Dedifferentiated amniotic fluid mesenchymal stem cell (primary cell): ENCODE measurements at regions not wholly inside any gene's neighbourhood (a gene's known extent, or its start where the extent isn't known, plus 50 kb on each side); places are given as distances from the start of the nearest gene placed in this dataset.
"Not testable (repeated sequence)": the region's sequence is repeated elsewhere in the genome, so short reads cannot be mapped to it uniquely, and the experiment has no call there.

Experiments
- DNase-seq: peaks from one replicate; pipeline ENCODE4 v3.0.0-alpha.2; 2016; ENCODE audit errors: extremely low spot score

DNA sequence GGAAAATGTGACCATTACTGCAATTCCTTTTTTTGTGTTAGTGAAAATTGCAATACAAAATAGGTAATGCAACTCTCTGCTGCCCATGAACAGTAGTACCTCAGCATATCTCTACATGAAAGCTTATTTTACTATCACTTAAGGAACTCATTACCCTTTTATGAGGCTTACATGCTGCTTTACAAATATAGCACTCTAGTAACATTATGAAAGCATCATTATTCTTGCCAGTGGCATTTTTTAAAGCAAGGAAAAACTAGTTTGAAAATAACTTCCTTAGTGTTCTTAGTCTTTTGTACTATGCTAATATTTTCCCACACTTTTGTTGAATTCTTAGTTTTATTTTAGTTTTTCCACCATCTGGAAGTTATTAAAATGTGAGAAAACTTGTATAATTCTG lies 797.3 kb upstream of the ARRDC3 start:
- DNase-seq, result no peak

DNA sequence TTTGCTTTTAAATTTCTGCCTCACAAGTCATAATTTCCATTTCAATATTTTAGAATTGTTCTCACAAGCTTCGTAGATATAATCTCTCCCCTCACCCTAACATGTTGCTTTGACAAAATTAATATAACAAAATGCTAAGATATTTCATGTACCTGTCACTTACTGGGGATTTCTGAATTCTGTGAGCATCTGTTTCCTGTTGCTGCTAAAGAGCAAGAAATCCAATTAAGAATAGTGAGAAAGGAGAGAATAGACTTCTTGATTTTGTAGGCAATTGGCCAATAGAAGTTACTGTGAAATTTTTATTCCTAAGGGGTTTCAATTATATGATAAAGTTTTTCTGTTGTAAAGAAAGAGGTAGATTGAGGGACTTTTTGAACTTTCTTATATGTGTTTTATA lies 796.5 kb upstream of the ARRDC3 start:
- no peak for DNase-seq

DNA sequence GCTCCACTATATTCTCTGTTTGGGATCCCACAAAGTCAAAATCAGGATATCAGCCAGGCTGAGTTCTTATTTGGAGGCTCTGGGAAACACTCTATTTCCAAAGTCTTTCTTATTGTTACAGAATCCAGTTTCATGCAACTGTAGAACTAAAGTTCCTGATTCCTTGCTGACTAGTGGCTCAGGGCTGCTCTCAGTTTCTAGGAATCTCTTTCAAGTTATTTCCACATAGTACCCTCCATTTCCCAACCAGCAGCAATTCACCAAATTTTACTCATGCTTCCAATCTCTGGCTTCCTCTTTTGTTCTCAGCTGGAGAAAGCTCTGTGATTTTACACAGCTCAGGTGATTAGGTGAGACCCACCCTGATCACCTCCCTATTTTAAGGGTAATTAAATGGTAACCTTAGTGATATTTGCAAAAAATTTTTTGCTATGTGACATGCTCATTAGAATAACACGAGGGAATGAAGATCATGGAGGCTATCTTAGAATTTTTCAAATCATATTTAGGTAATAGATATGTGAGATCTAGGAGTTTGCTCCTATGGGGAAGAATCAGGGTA lies 794.9 kb upstream of the ARRDC3 start:
- DNase-seq, result no peak

DNA sequence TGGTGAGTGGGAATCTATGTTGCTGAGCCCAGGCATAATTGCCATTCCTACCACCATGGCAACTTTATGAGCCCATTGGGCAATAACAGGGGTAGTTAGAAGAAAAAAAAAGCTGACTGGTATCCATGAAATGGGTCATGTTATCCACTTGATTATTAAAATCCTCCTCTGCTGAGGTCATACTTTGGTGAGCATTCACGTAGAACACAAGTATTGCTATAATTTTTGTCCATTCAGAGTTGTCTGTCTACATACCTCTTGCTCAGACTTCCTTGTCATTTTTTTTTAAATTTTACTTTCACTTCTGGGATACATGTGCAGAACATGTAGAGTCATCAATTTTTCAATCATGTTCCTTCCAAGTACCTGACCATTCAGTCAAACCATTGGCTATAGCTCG lies 780.8 kb upstream of the ARRDC3 start:
- DNase-seq, result no peak

DNA sequence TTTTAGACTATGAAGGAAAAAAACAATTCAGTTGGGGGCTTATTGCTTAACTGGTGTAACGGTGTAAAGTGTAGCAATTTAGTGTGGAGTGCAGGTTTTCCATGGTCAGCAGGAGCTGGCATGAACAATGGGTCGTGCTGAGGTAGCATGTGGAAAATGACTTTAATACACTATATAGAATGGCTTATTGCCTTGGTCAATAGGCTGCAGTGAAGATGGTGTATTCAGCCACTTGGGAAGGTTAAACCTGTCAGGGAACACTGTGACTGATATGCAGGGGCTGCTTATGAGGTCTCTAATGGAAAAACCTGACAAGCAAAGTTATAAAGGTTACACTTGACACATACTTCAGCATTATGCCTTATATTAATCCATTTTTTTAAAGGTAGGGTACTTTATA lies 764.7 kb upstream of the ARRDC3 start:
- no peak for DNase-seq

DNA sequence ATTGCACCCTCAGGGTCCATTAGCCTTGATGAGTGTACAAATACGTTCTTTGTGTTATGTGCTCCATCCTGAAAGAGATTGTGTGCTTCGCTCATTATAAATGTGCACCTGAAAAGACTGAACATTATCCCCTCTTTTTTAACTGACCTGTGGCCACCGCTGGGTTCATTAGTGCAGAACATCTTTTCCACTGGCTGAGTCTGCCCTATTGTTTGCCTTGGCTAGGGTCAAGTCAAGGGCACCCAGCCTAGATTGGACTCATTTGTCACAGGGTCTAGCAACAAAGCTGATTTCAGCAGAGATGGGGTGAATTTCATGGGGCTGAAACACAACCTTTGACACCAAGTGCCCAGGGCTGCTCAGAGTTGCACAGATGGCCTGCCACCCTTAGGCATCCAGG lies 764.1 kb upstream of the ARRDC3 start:
- DNase-seq, result no peak

DNA sequence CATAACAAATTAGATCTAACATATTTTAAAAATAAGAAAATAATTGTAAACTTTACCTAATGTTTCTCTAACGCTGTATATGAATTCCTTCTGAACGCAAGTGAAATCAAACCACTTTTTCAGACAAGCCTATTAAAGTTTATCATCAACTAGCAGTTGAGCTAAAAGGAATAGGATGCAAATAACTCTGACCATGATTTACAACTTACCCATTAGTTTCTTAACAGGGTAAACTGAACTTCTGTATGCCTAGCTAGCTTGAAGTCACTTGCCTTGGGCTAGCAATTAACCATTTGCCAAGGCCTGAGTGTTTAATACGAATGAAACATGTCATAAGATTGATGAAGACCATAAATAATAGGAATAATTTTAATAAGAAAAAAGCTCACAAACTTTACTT lies 762.7 kb upstream of the ARRDC3 start:
- no peak for DNase-seq

DNA sequence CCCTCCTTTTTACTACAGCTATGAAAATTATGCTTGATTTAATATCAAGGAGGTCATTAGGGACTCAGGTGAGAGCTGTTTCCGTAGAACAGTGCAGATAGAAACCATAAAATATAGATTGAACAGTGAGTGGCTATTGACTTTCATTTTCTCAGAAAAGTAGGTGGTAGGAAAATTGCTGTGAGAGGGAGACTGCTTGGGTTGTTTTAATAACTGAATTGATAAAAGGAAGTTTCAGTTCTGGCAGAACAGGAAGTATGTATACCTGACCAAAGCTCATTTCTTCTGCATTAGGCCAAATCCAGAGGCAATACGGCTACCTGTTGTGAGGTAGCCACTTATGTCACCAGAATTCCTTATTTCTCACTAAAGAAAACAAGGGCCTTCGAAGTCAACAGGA lies 761.7 kb upstream of the ARRDC3 start:
- no peak for DNase-seq

DNA sequence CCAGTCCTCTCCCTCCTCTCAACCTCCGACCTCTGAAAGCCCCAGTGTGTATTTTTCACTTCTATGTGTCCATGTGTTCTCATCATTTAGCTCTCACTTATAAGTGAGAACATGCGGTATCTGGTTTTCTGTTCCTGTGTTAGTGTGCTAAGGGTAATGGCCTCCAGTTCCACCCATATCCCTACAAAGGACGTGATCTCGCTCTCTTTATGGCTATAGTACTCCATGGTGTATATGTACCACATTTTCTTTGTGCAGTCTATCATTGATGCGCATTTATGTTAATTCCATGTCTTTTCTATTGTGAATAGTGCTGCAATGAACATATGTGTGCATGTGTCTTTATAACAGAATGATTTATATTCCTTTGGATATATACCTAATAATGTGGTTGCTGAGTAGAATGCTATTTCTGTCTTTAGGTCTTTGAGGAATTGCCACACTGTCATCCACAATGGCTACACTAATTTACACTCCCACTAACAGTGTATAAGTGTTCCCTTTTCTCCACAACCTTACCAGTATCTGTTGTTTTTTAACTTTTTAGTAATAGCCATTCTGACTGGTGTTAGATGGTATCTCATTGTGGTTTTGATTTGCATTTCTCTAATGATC lies 749.3 kb upstream of the ARRDC3 start:
- not testable (repeated sequence) for DNase-seq

DNA sequence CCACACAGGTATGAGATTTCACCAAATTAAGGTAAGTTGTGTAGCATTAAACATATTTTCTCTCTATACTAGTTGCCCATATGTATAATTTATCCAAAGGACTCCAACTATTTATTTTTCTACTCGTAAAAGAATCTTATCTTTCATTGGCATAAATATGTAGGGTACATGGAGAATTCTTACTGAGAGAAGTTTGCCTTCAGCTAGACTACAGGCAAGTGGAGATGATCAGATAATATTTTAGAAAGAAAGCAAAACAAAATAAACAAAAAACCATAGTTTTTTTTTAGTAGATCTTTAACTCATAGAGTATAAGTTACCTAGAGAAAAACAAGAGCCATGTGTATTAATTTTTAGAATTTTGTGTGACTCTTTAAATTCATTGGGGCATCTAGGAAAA lies 743.1 kb upstream of the ARRDC3 start:
- DNase-seq, result no peak

DNA sequence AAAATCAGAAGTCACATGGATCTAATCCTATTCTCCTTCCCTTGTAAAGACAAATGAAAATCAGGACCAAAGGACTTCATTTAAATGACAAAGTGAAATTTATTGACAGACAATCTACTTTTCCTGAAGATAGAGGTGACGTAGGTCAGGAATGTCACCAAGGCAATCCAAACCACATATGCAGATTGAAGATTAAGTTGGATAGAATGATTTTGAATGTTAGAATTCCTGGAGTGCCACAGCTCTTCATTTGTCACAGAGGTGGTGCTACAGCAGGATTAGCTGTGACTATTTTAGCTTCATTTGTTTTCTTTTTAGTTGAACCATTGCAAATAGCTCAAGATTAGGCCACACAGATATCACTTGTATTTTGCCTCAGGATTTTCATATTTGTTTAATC lies 736.0 kb upstream of the ARRDC3 start:
- no peak for DNase-seq

DNA sequence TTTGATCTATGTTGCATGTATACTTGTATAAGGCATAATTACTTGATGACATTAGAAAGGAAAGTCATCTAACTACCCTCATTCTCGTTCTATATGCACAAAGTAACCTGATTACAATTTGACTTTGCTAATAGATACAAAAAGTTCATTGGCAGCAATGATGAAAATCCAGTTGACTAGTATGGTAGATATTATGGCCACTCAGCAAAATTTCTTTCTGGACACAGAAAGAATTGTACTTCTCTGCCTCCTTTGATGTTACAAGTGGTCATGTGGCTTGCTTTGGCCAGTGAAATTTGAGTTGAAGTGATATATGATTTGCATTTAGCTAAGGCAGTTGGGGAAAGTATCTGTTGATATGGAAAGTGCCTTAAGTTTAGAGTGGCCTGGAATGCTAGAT lies 723.7 kb upstream of the ARRDC3 start:
- DNase-seq, result no peak

DNA sequence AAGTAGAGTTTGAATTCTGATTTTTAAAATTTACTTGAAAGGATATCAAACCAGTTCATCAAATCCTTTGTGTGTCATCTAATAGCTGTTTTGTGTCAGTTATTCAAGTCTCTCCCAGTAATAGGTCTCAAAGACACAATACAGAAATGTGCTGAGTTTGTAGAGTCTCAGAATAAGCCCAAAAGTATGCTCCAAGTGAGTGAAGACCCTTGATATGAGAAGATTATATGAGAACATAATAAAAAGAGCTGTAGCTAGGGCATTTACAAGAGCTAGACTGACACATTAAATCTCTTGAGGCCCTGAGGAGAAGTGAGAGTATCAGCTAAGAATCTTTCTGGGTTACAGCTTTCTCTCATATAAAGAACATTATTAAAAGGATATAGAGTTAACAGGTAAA lies 721.0 kb upstream of the ARRDC3 start:
- DNase-seq, result no peak

DNA sequence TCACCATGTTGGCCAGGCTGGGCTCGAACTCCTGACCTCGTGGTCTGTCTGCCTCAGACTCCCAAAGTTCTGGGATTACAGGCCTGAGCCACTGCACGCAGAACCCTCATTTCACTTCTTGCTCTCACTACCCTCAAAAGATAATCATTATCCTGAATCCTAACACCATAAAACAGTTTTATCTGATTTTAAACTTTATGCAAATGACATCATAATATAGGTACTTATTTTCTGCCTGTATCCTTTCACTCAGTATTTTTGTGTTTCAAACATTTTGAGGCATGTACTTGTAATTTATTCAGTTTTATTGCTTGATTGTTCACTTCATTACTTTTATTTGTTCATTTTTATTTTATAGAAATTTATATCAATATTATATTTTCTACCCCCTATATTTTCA lies 719.2 kb upstream of the ARRDC3 start:
- DNase-seq, result no peak

DNA sequence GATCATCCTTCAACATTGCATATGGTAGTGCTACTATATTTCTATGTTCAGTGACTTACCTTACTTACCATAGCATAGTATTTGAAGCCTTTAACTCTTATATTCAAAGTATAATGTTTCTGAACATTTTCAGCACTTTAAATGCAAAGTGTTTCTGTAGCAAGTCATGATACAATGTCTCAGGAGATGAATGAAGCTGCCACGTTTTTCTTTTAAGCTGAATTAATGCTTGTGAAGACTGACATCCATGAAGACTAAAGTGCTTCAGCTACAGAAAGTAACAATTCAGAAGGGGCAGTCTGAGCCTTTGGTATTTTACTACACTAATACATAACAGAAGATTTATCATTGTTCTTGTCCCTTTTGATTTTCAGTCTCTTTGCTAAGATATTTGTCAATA lies 709.1 kb upstream of the ARRDC3 start:
- no peak for DNase-seq

DNA sequence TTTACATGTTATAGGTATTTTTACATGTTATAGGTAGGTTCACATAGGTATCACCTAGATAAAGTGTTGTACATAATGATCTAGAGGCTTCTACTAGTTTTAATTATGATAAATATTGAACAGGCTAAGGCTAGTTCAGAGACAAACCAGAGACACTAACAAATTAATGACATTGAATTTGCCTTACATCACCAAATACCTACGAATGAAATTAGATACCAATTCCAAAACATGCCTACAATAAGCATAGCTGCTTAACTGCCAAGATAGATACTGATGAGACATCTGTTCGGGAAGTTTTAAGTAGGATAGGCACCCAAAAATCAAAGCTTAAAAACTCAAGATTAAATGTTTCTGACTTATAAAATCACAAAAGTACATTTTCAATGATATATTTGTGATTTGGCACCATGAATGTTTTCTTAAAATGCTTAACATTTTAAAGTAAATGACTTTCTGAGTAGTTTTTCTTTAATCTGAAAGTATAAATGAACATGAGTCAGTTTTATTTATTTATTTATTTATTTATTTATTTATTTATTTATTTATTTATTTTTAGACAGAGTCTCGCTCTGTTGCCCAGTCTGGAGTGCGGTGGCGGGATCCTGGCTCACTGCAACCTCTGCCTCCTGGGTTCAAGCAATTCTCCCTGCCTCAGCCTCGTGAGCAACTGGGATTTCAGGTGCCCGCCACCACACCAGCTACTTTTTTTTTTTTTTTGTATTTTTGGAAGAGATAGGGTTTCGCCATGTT lies 703.1 kb upstream of the ARRDC3 start:
- DNase-seq, result no peak

DNA sequence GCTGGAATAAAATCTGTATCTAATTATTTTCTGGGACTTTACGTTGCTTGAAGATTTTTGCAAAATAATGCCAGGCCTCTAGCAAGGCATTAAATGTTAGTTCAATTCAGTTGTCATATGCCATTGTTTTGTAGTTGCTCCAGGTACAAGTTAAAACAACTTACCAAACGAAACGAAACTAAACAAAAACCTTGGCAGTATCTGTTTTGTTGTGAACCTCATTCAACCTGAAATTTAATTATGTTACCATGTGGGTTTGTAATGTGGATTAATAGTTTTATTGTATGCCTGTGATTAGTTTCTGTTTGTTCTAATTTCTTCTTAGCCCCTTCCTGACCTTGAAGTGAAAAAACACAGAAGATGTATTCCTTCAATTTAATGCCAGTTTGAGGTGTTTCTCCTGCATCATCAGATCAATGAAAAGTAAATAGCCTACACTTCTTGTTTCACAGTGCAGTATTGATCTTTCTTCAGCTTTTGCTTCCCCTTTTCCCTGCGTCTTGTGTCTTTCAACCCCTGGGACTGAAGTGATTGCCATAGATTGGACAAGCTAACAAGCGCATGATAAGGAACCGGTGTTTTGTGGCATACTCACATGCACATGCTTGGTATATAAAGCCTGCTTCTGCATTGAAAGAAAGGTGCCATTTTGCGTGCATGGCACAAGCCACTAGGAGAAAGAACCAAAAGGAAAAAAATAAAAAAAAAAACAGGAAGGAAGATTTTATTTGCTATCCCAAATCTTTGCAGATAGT lies 699.0 kb upstream of the ARRDC3 start:
- DNase-seq, result no peak

DNA sequence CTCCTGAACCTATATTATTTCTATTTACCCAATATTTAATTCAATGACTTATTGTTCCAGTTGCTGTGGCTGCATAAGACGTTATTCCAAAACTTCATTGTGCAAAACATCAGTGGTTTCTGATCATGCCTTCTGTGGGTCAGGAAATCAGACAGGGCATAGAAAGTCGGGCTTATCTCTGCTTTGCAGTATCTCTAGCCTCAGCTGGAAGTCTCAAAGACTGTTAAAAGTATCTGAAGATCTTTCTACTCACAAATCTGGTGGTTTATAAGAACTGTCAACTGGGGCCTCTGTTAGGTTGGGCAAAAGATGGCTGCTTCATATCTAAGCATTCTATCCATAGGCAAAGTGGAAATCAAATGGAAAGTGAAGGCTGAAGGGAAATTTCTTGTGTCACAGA lies 687.7 kb upstream of the ARRDC3 start:
- DNase-seq, result no peak

DNA sequence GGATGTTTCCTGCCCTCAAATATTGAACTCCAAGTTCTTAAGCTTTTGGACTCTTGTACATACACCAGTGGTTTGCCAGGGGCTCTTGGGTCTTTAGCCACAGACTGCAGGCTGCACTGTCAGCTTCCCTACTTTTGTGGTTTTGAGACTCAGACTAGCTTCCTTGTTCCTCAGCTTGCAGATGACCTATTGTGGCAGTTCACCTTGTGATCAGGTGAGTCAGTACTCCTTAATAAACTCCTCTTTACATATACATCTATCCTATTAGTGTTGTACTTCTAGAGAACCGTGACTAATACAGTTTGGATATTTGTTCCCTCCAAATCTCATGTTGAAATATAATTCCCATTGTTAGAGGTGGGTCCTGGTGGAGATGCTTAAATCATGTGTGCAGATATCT lies 681.9 kb upstream of the ARRDC3 start:
- DNase-seq, result no peak

DNA sequence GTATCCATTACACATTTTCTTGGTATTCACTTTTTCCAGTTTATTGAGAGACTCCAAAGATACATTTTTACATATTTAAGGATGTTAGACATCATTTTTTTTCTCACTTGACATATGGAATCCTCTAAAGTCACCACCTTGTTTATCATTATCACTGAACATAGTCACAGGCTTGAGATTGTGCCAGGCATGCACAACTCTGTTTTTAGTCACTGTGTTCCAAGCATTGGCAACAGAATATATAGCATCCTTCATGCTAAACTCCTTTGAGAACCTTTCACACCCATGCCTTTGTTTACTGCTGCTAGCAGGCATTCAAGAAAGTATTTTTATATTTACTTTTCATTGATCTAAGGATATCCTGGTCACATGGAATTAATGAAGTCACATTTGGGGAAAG lies 668.6 kb upstream of the ARRDC3 start:
- no peak for DNase-seq

DNA sequence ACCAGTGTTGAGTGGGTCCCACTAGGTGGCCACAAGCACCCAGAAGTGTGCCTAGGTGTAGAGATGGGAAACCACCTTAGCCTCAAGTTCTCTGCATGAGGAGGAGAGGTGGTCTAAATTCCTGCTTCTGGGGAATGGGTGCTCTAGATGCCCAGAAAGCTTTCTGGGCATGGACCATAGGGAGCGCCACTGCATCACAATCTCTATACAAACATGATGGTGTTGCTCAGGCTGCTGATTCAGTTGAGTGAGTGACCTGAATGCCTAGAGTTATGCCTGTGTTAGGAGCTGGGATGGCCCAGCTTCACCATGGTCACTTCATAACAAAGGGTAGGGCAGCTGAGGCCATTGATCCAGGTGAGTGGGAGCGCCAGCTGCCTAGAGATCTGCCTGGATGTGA lies 667.9 kb upstream of the ARRDC3 start:
- DNase-seq, result no peak

DNA sequence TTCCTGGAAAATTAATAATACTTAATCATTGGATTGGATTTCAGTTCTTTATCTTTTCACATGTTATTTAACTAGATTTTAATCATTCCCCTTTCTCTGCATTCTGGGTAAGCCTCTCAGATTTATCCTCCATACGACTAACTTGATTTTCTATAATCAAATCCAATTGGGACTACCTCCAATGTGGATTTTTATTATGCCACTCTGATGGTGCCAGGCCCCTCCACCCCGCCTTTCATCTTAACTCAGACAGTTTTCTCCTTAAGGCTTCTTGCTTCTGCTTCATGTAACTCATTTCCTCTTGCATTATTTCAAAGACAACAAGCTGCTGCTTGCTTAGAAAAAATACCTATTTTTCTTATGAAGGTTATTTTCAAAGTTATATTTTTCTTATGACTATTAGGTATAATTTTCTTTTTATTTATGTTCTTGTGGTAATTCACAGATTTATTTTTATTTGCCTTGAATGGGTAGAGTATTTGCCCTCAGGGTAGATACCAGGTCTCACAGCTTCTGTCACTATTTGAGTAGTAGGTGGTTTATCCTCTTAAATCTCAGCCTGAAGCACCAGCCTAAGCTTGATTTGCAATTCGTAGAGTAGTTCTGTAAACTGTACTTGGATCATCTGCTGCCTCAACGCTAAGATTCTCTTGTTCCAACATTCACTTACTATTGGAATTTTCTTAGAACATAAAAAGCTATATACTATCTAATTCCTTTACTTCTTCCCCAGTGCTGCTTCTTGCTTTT lies 659.0 kb upstream of the ARRDC3 start:
- DNase-seq, result no peak
